Activated CD4-positive, CD25-positive, alpha-beta regulatory T cell (primary cell): ENCODE measurements at regions not wholly inside any gene's neighbourhood (a gene's known extent, or its start where the extent isn't known, plus 50 kb on each side); places are given as distances from the start of the nearest gene placed in this dataset.
A peak's percentile ranks its signal among the peaks of the same experiment; 100 is the strongest.
"Not testable (repeated sequence)": the region's sequence is repeated elsewhere in the genome, so short reads cannot be mapped to it uniquely, and the experiment has no call there.

Source experiments
- DNase-seq, 4 experiments: peaks; one replicate each; lab custom pipeline; 2025; lab: John Stamatoyannopoulos, UW

DNA sequence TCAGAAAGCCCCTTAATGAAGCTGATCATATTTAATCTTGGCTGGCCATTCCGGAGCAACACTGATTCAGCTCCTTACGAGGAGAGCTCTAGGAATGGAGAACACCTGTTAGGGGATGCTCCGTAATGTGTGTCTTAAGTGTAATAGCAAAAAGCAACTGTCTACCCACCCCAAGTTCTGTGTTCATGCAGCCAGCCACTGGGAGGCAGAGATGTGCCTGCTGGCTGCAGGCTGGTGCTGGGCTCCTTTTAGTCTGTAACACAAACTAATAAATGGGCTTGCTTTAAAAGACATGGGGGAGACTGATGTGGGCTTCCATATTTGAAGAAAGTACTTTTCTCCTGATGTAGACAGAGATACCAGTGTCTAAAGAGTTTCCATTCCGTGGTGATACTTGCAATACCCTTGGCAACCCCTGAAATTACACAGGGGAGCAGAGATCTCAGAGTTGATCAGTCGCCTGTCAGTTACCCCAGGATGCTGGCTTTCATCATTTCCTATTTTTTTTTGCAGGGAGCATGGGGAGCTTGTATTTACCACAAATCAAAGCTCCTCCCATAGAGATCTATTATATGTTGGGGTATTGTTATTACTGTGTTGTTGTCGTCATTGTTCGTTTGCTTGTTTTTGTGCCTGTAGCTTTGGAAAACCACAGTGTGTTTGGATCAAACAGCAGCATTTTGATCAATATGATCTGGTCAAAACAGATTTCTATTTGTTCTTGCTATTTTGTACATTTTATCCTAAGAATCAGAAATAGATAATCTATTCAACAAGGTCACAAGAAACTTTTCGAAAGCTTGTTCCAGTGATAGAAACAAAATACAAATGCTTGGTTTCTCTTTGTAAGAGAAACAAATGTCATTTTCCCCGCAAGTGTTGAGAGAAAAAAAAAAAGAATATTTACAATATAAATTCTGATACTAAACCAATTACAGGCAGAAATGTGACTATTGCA is 65.8 kb downstream of the MTX3 start:
- no peak for DNase-seq

DNA sequence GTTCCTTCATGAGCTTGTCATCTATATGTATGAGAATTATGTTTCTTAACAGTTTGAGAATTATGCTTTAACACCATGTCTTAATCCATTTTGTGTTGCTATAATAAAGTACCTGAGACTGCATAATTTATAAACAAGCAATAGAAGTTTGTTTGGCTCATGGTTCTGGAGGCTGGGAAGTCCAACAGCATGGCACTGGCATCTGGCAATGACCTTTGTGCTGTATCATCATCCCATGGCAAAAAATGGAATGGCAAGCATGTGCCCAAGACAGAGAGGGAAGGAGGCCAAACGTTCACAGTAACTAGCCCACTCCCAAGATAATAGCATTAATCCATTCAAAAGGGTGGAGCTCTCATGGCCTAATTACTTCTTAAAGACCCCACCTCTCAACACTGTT is 67.6 kb downstream of the MTX3 start:
- DNase-seq, result no peak

DNA sequence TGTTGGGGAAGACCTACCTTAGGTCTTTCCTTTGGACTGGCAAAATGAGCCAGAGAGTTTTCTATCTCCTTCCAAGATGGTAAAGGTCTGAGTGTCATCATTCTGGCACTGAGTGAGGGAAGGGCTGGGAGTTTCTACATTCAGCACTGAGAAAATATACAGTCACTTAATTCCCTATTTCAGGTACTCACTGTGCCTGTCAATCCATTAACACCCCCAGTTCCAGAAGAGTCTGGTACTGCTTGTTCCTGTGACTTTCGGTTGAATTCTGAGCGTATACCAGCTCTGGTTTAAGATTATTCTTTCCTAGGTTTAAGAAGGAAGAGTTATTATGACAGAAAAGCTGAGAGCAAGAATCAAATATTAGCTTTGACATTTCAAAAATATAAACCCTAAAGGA is 68.4 kb downstream of the MTX3 start:
- DNase-seq, result no peak

DNA sequence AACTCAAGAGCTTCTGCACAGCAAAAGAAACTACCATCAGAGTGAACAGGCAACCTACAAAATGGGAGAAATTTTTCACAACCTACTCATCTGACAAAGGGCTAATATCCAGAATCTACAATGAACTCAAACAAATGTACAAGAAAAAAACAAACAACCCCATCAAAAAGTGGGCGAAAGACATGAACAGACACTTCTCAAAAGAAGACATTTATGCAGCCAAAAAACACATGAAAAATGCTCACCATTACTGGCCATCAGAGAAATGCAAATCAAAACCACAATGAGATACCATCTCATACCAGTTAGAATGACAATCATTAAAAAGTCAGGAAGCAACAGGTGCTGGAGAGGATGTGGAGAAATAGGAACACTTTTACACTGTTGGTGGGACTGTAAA is 83.6 kb downstream of the MTX3 start:
- DNase-seq, result not testable (repeated sequence)

DNA sequence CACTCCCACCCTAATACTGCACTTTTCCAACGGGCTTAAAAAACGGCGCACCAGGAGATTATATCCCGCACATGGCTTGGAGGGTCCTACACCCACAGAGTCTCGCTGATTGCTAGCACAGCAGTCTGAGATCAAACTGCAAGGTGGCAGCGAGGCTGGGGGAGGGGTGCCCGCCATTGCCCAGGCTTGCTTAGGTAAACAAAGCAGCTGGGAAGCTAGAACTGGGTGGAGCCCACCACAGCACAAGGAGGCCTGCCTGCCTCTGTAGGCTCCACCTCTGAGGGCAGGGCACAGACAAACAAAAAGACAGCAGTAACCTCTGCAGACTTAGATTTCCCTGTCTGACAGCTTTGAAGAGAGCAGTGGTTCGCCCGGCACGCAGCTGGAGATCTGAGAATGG is 88.5 kb downstream of the MTX3 start:
- not testable (repeated sequence) for DNase-seq

DNA sequence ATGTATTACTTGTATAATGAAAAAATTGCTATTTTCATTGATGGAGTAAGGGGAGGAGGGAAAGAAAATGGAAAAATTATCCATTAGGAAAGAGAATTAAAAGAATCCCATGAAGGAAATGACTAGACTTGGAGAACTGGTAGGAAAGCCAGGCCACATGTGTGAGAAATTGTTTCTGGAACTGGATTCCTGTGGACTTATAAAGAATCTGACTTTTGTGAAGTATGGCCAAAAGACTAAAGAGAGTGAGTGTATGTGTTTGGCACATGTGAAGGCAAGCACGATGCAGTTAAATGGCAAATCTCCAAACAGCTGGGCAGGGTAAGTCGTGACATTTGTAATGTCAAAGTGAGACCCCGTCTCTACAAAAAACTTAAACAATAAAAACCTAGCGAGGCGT is 89.4 kb downstream of the MTX3 start:
- no peak for DNase-seq

DNA sequence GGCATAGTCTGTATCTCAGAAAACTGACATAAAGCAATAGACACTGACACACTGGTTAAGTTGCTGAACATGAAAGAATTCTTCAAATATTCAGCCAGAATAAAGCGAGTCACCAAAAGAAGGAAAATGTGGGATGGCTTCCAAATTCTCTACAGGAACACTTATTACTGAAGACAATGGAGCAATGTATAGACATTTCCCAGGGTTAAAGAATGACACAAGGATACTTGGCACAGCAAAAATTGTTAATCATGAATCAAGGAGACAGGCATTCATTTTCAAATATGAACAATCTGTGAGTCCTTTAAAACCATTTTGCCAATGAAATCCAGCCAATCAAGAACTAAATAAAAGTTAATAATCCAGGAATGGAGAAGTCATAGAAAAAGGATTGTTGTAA is 92.5 kb downstream of the MTX3 start:
- DNase-seq, result no peak

DNA sequence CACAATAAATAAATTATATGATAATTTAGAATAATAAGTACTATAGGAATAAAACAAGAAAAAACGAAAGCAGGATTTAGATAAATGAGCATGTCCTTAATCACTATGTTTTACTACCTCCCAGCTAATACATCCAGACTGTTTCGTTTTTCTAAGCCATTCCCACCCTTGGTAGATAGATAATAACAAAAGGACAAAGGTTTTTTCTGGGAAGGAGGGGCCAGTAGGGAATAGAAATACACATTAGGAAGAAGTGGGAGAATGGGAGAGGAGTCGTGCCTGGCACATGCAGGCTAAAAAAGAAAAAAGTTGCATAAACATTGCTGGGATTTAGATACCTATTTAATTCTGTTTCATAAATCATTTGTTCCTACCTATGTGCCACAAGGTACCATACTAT is 97.1 kb downstream of the MTX3 start:
- DNase-seq, result no peak

DNA sequence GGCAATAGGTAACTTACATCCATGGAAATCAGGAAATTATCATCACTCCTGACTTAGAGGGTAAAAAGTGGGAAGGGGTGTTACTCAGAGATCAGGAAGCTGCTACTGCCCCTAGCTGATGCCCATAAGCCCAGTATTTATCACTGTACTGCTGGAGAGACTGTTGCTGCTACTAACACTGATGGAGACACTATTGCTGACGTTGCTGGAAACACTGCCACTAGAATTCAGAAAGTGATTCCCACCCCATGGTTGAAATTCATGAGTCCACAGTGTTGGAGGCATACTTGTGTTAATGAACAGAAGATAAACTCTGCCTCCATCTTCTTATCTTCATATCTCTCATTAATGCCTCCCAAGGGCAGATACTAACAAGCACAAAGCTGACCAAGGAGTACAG is 97.6 kb downstream of the MTX3 start:
- DNase-seq, result no peak

DNA sequence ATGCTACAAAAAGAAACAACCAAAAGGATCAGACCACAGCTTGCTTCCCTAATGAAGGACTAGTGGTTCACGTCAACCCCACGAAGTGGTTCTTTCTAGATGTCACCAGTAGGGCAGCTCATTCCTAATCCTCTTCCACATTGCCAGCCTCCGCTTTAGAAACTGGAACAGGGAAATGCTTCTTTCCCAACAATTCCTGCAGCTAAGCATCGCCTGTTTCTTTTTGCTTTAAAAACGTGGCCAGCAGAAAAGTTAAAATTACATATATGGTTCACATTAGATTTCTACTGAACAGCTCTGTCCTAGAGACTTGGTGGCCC is 100.2 kb downstream of the MTX3 start:
- DNase-seq, result no peak

DNA sequence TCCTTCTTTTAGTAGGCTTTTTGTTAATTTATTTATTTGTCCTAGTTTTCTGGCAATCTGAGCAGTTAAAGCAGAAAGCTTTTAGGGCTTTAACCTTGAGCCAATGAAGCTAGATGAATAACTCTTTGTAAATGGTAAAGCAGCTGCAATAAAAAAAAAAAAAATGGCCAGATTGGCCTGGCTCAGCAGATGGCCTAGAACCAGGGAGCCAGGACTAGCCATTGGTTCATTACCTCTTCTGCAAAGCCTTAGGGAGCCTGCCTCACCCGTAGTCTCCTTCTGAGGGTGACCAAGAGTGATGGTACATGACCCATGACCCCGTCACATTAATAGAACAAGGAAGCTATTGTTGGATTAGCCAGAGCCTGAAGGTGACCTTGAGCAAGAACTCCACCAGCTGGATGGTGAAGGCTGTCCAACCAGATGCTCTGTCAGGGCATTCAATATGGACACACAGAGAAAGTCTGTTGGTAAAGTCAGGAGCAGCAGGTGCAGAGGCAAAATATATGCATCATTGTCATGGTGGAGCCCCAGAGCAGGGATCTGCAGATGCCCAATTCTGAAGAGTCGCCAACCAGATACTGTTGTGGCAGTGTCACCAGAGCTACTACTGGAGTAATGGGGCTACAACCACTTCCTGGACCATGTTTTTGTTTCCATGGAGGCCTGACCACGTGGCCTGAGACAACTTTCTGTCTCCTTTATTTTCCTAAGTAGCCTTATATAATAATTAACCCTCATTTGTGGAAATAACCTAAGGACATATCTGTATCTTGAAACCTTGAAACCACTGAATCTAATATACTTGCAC is 100.7 kb downstream of the MTX3 start:
- no peak for DNase-seq

DNA sequence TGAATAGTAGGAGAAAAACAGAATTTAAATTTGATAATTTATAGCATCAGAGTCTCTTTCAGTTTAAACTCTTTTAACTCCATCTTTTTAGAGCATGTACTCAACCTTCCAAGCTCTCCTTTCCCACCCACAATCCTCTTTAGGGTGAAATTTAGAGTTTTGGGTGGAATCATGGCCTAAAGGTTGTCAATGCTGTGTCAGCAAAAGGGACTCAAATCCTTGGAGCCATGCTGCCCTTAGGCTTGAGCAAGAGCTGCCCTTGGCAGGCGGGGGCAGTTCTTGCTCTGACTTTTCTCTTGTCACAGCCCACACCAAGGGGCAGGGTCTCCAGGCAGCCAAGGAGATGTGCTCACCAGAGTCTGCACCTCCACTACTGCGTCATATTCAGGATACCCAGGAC is 102.4 kb downstream of the MTX3 start:
- no peak for DNase-seq

DNA sequence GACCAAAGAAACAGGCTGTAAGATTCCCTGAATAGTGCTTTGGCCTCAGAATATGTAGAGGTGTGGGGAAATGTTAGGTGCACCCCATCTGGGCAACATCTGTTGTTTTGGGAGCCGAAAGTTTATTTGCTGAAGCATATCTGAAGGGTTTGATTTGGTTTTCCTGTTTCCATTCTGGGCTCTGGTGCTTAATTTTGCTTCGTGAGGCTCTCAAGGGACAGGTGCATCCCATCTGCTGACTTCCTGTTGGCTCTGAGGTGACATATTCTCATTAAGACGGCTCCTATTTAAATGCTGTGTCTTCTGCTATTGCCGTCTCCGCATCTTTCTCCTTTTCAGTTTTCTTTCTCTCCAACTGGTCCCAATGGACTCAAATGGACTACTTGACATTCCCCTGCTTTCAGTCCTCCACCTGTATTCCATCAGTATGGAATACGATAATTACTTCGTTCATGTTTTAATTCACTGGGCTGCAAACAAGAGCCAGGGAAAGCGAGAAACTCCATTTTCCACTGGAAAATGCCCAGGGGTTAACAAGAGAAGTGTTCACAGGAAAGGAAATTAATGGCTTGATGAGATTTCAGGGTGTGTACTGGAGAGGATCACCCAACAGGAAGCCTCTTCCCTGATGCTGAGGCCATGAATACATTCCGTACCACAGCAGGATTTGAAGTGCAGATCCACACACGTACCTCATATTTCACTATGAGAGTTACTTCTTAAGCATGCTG is 104.0 kb downstream of the MTX3 start:
- no peak for DNase-seq

DNA sequence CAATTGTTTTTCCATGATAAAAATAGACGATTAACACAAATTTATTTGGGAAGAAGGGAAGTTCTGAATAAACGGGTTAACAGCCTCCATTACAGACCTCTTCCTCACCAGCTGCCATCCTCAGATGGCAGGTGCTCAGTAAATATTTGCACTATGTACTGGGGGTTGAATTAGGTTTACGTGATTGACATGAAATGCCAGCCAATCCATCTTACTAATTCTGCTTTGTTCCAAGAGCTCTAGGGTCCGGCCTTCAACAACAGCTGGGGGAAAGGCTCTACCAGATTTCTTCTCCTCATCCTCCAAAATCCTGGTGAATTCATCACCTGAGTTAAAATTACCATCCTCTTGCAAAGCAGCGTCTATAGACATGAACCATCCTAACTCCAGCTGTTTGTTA is 104.6 kb downstream of the MTX3 start:
- no peak for DNase-seq

DNA sequence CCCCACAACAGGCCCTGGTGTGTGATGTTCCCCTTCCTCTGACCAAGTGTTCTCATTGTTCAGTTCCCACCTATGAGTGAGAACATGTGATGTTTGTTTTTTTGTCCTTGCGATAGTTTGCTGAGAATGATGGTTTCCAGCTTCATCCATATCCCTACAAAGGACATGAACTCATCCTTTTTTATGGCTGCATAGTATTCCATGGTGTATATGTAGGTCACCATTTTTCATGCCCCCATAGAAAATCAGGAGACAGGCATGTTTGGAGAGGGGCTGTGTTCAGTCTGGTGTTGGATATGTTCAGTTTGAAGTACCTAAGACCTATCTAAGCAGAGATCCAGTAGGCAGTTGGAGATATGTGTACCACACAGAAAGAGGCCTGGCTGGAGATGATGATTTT is 111.2 kb downstream of the MTX3 start:
- not testable (repeated sequence) for DNase-seq

DNA sequence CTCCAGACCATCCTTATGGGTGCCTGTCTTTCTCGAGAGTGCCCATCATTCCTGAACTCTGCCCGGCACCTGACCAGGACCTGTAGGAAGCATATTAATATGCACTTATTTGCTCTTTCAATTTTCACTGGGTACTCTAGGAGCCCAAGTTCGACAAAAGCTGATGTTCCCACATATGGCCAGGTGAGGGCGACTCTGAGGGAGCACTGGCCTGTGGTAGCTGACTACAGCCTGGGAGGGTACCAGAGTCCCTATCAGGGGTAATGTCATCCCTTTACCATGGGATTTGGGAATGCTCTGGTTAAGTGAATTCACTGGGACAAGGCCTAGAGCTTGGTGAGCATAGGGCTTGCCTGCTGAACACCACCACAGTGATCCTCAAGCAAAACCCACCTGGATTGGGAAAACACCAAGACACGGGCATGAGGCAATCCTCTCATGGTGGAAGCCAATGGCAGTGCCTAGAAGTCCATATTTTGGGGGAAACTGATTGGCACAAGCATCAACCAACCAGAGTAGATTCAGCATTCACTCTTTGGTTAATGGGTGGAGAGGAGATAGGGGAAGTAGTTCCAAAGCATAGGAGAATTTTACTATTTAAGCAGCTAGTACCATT is 112.2 kb downstream of the MTX3 start:
- DNase-seq, result peak in 1 of 4 experiments; percentile 11

DNA sequence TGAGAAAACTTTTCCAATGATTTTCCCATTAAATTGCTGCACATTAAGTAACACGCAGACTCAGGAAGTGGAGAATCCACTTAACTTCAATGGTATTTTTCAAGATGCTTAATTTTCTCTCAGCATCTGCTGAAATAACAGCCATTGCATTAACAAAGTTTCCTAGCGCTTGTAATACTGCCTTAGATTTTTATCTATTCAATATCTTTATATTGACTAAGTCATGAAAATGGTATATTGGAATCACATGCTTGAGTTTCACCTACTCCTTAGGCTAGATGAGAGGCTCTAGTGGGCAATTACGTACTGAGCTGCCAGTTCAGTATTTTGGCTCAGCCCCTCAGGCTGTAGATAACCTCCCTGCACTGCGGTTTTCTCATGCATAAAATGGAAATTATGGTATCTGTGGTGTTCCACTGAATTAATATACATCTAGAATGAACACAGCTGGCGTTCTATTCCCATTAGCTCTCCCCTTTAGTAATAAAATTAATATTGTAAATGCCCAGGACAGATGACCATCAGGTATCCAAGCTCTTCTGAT is 112.9 kb downstream of the MTX3 start:
- no peak for DNase-seq

DNA sequence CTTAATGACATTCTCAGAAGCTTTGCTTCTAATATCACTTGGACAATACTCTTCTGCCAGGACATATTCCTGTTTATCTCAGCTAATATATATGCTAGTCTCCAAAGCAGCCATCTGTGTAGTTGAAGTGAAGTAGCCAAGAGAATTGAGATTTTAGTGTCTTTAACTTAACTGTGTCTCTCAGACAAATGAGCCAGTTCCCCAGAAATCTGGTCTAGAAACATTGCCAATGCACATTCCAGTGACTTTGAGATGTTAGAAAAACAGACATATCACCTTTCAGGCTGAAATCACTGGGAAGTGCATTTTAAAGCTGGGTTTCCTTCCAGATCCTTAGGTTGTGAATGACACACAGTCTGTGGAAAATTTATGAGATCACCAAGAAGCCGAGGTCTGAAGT is 114.6 kb downstream of the MTX3 start:
- no peak for DNase-seq

DNA sequence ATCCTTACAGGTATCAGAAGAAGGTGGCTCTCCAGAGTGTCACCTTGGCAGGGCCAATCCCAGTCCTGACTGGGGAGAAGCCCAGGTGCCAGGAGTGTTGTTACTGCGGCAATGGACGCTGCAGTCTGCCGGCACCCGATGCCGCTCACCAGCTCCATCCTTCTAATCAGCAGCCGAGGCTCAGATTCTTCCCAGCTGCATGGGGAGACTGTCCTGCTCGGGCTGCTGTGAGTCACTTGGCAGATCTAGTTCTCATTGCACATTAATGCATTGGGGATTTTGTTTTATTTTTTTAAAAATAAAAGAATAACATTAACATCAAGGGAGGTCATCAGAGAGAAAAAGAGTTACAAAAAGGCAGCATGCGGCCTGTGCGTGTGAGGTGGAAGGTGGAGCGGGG is 115.8 kb downstream of the MTX3 start:
- DNase-seq, result no peak

DNA sequence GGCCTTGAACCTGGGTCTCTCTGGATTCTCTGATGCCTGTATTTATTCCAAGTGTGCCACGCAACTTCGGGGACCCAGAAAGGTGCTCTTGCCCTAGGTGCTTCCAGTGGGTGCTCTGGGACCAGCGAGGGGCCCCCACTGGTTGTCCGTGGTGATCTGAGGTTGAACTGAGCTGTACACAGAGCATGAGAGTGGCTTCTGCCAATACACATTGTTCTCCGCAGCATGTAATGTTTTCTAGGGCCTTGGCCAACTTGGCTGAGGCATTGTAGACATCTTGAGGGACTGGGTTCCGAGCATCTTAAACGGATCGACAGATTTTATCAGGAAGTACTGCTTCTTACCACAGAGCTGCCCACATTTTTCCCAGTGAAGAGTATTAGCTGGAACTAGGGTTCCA is 117.9 kb downstream of the MTX3 start:
- no peak for DNase-seq

DNA sequence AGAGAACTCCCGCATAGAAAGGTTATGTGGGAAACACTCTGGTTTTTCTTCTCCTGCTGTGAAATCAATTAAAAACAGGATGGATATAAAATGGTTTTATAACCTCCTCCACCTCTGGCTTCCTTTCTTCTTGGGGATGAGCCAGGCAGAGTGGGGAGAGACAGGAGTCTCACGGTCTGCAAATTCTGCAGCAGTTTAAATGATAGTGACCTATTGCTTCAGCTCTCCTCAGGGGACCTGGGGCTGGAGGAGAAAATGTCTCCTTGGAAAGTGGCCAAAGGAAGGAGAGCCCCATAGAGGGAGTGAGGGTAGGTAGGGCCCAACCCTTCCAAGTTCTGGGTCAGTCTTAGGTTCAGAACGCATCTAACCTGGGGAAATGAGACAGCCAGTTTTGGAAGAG is 118.8 kb downstream of the MTX3 start:
- DNase-seq, result no peak
